Nephron progenitor cell (in vitro differentiated cells): ENCODE measurements at regions not wholly inside any gene's neighbourhood (a gene's known extent, or its start where the extent isn't known, plus 50 kb on each side); places are given as distances from the start of the nearest gene placed in this dataset.

Source experiments
- DNase-seq: peaks from one replicate; pipeline ENCODE4 v3.0.0; 2021
- H3K27ac Mint-ChIP-seq: 2 replicates; pipeline ENCODE4 v1.8.0; 2021; ENCODE audit warnings: mild to moderate bottlenecking, moderate library complexity, mixed read lengths
- H3K27me3 Mint-ChIP-seq: 2 replicates; pipeline ENCODE4 v1.8.0; 2021; ENCODE audit warnings: mild to moderate bottlenecking, low read depth, mixed read lengths; ENCODE audit not compliant: poor library complexity
- H3K36me3 Mint-ChIP-seq: 2 replicates; pipeline ENCODE4 v1.8.0; 2021; ENCODE audit warnings: low read depth, mixed read lengths
- H3K4me1 Mint-ChIP-seq: 2 replicates; pipeline ENCODE4 v1.8.0; 2021; ENCODE audit warnings: mixed read lengths
- H3K4me3 Mint-ChIP-seq: 2 replicates; pipeline ENCODE4 v1.8.0; 2021; ENCODE audit warnings: mild to moderate bottlenecking, moderate library complexity, mixed read lengths
- H3K9me3 Mint-ChIP-seq: 2 replicates; pipeline ENCODE4 v1.8.0; 2021; ENCODE audit warnings: mild to moderate bottlenecking, moderate library complexity, mixed read lengths
- CTCF ChIP-seq: fragments of 200-600 bp; sonication (generic); IDR thresholded peaks from 2 replicates; pipeline ENCODE4 v1.5.0; 2021; ENCODE audit warnings: antibody characterized with exemption

GRCh38 chr5:160935776-160936175 is 83.8 kb upstream of the ATP10B start:
- no peak overlapping the region for H3K27ac Mint-ChIP-seq
- H3K27me3 Mint-ChIP-seq = peaks cover 3% of the 10 kb centered on the region
- DNase-seq = no peak
- TF ChIP-seq CTCF = no peak
- no peaks in the 10 kb centered on the region for H3K36me3 Mint-ChIP-seq
- no peaks in the 10 kb centered on the region for H3K9me3 Mint-ChIP-seq
- no peaks in the 10 kb centered on the region for H3K4me1 Mint-ChIP-seq
- no peak overlapping the region for H3K4me3 Mint-ChIP-seq

GRCh38 chr5:160931283-160931682 is 79.3 kb upstream of the ATP10B start:
- H3K4me1 Mint-ChIP-seq = peaks cover 18% of the 10 kb centered on the region
- no peak for TF ChIP-seq CTCF
- no peak for DNase-seq
- H3K27ac Mint-ChIP-seq = no peak overlapping the region
- no peaks in the 10 kb centered on the region for H3K36me3 Mint-ChIP-seq
- no peak overlapping the region for H3K4me3 Mint-ChIP-seq
- no peaks in the 10 kb centered on the region for H3K9me3 Mint-ChIP-seq
- peaks cover 6% of the 10 kb centered on the region for H3K27me3 Mint-ChIP-seq

GRCh38 chr5:160930406-160930805 is 78.4 kb upstream of the ATP10B start:
- peak; percentile 16 for DNase-seq
- Mint-ChIP-seq H3K27me3 (peaks cover 6% of the 10 kb centered on the region), H3K4me3 (no peak overlapping the region), H3K9me3 (no peaks in the 10 kb centered on the region), H3K4me1 (peaks cover 21% of the 10 kb centered on the region), H3K36me3 (no peaks in the 10 kb centered on the region), H3K27ac (no peak overlapping the region)
- no peak for TF ChIP-seq CTCF

GRCh38 chr5:160929906-160930305 is 77.9 kb upstream of the ATP10B start:
- DNase-seq = no peak
- Mint-ChIP-seq H3K27ac (no peak overlapping the region), H3K4me3 (no peak overlapping the region), H3K4me1 (peaks cover 21% of the 10 kb centered on the region), H3K27me3 (peaks cover 6% of the 10 kb centered on the region), H3K36me3 (no peaks in the 10 kb centered on the region), H3K9me3 (no peaks in the 10 kb centered on the region)
- no peak for TF ChIP-seq CTCF

- no peak overlapping the region for H3K4me3 Mint-ChIP-seq
- H3K36me3 Mint-ChIP-seq = no peaks in the 10 kb centered on the region
- no peak for DNase-seq
- H3K27ac Mint-ChIP-seq = no peak overlapping the region
- TF ChIP-seq CTCF = no peak
- H3K4me1 Mint-ChIP-seq = peaks cover 21% of the 10 kb centered on the region
- peaks cover 6% of the 10 kb centered on the region for H3K27me3 Mint-ChIP-seq
- H3K9me3 Mint-ChIP-seq = no peaks in the 10 kb centered on the region
Observed at GRCh38 chr5:160929360-160929759, 77.3 kb upstream of the ATP10B start.

- H3K27ac Mint-ChIP-seq = no peak overlapping the region
- H3K4me3 Mint-ChIP-seq = no peak overlapping the region
- no peaks in the 10 kb centered on the region for H3K36me3 Mint-ChIP-seq
- peaks cover 4% of the 10 kb centered on the region for H3K27me3 Mint-ChIP-seq
- TF ChIP-seq CTCF = no peak
- peaks cover 28% of the 10 kb centered on the region for H3K4me1 Mint-ChIP-seq
- DNase-seq = peak; percentile 29
- no peaks in the 10 kb centered on the region for H3K9me3 Mint-ChIP-seq
Observed at GRCh38 chr5:160926428-160926827, 74.4 kb upstream of the ATP10B start.
